ENCODE measurements at regions not wholly inside any gene's neighbourhood (a gene's known extent, or its start where the extent isn't known, plus 50 kb on each side); places are given as distances from the start of the nearest gene placed in this dataset.

DNA sequence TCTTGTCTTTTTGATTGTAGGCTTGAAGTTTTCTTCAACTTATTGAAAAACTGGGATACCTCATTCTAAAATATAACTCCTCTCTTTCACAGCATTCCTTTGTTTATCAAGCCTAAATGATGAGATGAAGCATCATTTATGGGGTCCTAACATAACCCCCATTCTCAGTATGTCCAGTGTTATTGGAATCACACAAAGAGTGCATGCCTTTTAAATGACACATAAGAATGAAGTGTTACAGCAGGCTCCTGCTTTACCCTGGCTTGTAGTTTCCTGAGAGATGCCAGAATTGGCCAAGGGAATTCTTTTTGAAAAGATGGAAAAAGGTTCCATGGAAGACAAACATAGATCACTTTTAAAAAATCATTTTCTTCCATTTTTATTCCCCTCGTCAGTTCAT lies 502.4 kb downstream of the BCKDHB start:
- H3K27ac ChIP-seq: no peak overlapping the region
- TF ChIP-seq, protein P1, sequence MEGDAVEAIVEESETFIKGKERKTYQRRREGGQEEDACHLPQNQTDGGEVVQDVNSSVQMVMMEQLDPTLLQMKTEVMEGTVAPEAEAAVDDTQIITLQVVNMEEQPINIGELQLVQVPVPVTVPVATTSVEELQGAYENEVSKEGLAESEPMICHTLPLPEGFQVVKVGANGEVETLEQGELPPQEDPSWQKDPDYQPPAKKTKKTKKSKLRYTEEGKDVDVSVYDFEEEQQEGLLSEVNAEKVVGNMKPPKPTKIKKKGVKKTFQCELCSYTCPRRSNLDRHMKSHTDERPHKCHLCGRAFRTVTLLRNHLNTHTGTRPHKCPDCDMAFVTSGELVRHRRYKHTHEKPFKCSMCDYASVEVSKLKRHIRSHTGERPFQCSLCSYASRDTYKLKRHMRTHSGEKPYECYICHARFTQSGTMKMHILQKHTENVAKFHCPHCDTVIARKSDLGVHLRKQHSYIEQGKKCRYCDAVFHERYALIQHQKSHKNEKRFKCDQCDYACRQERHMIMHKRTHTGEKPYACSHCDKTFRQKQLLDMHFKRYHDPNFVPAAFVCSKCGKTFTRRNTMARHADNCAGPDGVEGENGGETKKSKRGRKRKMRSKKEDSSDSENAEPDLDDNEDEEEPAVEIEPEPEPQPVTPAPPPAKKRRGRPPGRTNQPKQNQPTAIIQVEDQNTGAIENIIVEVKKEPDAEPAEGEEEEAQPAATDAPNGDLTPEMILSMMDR (IDR thresholded peaks at IDR 0.05): no peak
- TF ChIP-seq ZFX (IDR thresholded peaks at IDR 0.05; ENCODE audit: borderline replicate concordance): no peak

DNA sequence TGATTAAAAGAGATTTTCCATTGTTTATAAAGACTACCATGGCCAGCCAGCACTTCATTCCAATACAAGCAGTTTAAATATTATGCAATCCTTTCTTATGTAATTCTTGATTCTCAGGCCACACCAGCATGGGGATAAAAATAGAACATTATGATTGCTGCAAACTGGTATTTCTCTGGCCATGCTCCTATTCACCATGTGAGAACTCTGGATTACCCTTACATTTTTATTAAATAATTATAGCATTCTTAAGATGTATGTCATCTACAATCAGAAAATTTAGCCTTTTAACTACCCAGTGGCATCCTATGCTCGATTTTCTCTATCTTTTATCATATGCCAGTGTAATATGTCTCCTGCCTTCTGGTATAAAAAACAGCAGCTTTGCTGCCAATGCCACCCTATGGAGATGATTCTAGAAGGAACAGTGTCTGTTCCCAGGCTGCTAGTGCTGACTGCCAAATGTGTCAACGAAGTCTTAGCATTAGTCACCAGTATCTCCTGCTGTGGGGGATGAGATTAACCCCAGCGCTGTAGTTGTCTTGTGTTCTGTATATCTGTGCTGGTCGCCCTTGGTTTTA lies 501.4 kb downstream of the BCKDHB start:
- TF ChIP-seq ZFX (IDR thresholded peaks at IDR 0.05; ENCODE audit: borderline replicate concordance): no peak
- TF ChIP-seq, protein P1 (IDR thresholded peaks at IDR 0.05): no peak
- no peak overlapping the region for H3K27ac ChIP-seq

DNA sequence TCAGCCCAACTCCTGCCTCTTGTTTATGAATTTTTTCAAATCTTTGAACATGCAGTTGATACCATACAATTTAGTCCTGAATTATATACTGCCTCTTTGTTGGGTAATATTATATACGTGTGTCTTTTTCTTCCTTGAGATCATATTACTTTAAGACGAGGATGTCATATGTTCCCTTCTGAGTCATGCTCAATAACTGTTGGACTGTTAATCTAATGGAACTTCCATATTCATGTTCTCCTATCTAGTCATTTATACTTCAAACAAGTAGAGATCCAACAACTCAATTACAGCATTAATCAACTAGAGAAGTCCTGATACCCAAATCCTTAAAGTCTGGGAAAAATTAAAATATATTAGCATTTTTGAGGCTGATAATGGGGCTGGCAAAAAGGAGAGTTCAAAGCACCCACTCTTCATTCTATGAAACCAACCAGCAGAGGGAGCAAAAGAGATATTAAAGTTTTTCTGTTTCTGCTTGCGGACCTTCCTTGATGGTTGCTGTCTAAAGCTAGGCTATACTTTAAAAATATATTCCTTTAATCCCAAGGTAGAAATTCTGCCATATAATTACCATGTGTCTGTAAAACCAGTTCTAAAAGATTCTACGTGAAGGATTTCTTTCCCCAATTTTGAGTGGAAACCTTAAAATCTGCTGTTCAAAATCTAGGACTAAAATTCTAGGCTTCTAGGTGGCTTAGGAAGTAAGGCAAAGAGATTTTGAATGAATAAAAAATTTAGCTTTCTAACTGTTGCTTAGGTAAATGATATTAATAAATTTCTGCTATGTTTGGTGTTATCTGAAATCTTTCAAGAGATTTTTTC lies 498.9 kb downstream of the BCKDHB start:
- H3K27ac ChIP-seq: no peak overlapping the region
- TF ChIP-seq, protein P1 (IDR thresholded peaks at IDR 0.05): peak; percentile 79
- no peak for TF ChIP-seq ZFX (IDR thresholded peaks at IDR 0.05; ENCODE audit: borderline replicate concordance)

GRCh38 chr6:80603679-80604078 lies 497.2 kb downstream of the BCKDHB start:
- TF ChIP-seq, protein P1 (IDR thresholded peaks at IDR 0.05): no peak
- no peak for TF ChIP-seq ZFX (IDR thresholded peaks at IDR 0.05; ENCODE audit: borderline replicate concordance)
- H3K27ac ChIP-seq: no peak overlapping the region

- no peak overlapping the region for H3K27ac ChIP-seq
- TF ChIP-seq, protein P1 (IDR thresholded peaks at IDR 0.05): no peak
- no peak for TF ChIP-seq ZFX (IDR thresholded peaks at IDR 0.05; ENCODE audit: borderline replicate concordance)
Measured at GRCh38 chr6:80594461-80594860, 488.0 kb downstream of the BCKDHB start.

DNA sequence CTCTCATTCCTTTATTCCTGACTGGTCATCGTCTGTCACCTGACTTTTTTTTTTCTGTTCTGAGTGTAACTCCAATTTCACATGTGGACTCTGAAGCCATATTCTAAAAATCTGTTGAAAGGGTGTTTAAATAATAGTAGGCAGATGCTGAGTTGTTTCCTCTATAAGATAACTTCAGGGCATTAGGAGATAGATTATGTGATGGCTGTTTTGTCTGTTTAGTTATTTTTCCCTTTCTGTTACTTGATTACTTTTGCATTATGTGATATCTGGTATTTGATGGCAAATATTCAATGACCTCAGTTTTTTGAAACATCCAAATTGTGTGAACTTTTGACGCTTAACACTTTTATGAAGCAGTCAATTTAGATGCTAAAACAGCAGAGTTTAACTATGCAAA lies 486.0 kb downstream of the BCKDHB start:
- no peak overlapping the region for H3K27ac ChIP-seq

More for the DNA sequence above, 486.0 kb downstream of the BCKDHB start:
- TF ChIP-seq, protein P1 (IDR thresholded peaks at IDR 0.05): no peak
- TF ChIP-seq ZFX (IDR thresholded peaks at IDR 0.05; ENCODE audit: borderline replicate concordance): no peak

Measured in 22Rv1 (cell line).